ENCODE measurements at regions not wholly inside any gene's neighbourhood (a gene's known extent, or its start where the extent isn't known, plus 50 kb on each side); places are given as distances from the start of the nearest gene placed in this dataset.

GRCh38 chr13:78138756-78139155 lies 220.1 kb upstream of the EDNRB start:
- TF ChIP-seq CTCF (IDR thresholded peaks at IDR 0.05; ENCODE audit: low read depth, low read length) (no peak), EZH2phosphoT487 (IDR thresholded peaks at IDR 0.05; ENCODE audit: low read depth) (no peak)
